AG09309 (cell line): ENCODE measurements at regions not wholly inside any gene's neighbourhood (a gene's known extent, or its start where the extent isn't known, plus 50 kb on each side); places are given as distances from the start of the nearest gene placed in this dataset.
"Not testable (repeated sequence)": the region's sequence is repeated elsewhere in the genome, so short reads cannot be mapped to it uniquely, and the experiment has no call there.

Experiments
- DNase-seq: peaks from one replicate; pipeline ENCODE4 v3.0.0-alpha.2; 2010; ENCODE audit warnings: low read depth
- H3K4me3 ChIP-seq: 2 replicates; pipeline ENCODE4 v1.5.1; 2011; ENCODE audit warnings: mild to moderate bottlenecking, low read depth, low read length, moderate library complexity; ENCODE audit not compliant: control insufficient read depth
- TF ChIP-seq, protein P1 (sequence below): IDR thresholded peaks from 2 replicates; pipeline ENCODE4 v1.5.1; 2011; ENCODE audit warnings: mild to moderate bottlenecking, low read depth, low read length, inconsistent platforms; ENCODE audit not compliant: insufficient read depth, control insufficient read depth; ENCODE audit errors: missing control alignments

DNA sequence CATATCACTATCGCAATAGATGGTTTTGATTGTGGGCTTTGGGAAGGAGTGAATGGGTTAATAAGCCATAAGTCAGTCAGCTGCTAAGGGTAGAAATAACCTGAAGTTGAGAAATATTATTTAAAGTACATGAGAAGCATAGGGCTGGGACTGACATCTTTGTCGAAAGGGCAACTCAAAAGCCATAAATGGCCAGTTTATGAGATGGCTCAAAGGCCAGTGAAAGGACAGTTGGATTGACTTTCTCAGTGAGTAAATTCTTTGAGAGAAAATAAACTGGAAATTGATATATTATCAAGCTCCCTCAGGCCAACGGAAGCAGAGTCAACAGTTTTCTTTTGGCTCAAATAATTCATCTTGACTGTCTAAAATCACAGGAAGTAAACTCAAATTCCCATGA lies 419.8 kb downstream of the NSUN3 start:
- TF ChIP-seq, protein P1, sequence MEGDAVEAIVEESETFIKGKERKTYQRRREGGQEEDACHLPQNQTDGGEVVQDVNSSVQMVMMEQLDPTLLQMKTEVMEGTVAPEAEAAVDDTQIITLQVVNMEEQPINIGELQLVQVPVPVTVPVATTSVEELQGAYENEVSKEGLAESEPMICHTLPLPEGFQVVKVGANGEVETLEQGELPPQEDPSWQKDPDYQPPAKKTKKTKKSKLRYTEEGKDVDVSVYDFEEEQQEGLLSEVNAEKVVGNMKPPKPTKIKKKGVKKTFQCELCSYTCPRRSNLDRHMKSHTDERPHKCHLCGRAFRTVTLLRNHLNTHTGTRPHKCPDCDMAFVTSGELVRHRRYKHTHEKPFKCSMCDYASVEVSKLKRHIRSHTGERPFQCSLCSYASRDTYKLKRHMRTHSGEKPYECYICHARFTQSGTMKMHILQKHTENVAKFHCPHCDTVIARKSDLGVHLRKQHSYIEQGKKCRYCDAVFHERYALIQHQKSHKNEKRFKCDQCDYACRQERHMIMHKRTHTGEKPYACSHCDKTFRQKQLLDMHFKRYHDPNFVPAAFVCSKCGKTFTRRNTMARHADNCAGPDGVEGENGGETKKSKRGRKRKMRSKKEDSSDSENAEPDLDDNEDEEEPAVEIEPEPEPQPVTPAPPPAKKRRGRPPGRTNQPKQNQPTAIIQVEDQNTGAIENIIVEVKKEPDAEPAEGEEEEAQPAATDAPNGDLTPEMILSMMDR, result no peak
- DNase-seq, result no peak
- H3K4me3 ChIP-seq, result no peak overlapping the region

DNA sequence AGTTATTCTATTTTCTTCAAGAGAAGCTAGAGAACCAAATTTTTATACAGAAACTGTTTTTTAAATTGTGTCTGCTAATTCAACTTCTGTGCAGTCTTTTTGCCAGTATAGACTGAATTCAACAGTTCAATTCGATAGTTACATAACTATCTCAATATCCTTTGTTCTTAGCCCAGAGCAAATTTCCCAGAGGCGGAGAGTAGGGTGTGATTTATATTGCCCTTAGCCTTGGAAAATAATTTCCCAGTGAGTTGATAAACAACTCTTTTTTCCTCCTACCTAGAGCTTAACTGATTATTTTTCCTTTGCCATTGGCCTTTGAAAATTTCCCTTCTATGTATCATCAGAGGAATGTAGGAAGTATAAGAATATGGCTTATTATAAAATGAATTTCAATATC lies 420.5 kb downstream of the NSUN3 start:
- TF ChIP-seq, protein P1, result no peak
- H3K4me3 ChIP-seq, result no peak overlapping the region
- DNase-seq, result no peak

DNA sequence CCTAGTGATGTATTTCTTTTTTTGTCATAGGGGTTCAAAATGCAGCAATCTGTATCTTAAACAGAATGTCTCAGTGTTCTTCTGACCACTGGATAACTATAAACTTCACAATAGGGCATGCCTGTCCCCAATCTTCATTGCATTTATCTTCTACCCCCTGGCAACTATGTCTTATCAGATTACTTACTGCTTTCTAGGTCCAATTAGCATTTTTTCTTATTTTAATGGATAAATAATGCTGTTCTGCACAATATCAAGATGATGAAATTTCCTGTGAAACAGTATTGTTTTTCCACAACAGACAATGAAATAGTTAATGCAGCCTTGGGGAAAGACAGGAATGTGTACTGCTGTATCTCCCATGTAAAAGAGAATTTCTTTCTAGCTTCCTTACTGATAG lies 432.1 kb downstream of the NSUN3 start:
- DNase-seq, result no peak
- no peak overlapping the region for H3K4me3 ChIP-seq
- TF ChIP-seq, protein P1, result no peak

DNA sequence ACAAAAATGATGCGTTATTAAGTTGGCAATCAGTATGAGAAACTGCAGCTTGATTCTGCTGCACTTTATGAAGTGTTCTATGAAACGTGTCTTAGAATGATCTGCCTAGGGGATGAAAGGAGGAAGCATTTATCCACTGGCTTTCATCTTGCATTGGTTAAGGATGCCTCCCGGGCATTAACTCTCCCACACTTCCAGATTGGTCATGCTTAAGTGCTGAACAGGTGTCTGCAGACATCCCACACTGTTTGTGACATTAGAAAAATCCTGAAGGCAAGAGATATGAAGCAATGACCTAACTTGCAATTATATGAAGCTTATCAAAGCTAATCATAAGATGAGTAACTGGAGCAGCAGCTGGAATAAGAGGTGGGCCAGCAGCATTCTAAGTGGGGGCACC lies 437.3 kb downstream of the NSUN3 start:
- H3K4me3 ChIP-seq, result no peak overlapping the region
- TF ChIP-seq, protein P1, result no peak
- no peak for DNase-seq

DNA sequence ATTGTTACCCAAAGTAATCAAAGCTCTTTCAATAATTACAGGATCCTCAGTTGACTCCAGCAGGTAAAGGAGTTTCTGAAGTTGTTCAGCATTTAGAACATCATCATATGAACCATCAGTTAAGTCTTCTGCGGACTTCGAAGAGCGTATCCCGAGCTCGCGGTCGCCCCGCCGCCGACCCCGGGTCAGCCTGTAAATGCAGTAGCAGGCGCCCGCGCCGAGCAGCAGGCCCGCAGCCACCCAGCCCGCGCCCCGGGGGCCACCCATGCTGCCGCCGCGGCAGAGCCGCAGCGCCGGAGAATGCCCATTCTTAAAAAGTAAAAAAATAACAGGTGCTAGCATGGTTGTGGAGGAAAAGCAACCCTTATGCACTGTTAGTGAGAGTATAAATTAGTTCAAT lies 444.5 kb downstream of the NSUN3 start:
- not testable (repeated sequence) for H3K4me3 ChIP-seq, DNase-seq

GRCh38 chr3:94512876-94513275 lies 450.0 kb downstream of the NSUN3 start:
- no peak overlapping the region for H3K4me3 ChIP-seq
- DNase-seq, result no peak
- TF ChIP-seq, protein P1, result no peak

GRCh38 chr3:94513600-94513999 lies 450.7 kb downstream of the NSUN3 start:
- TF ChIP-seq, protein P1, result no peak
- H3K4me3 ChIP-seq, result no peak overlapping the region
- no peak for DNase-seq
